GM19043 (cell line): ENCODE measurements at regions not wholly inside any gene's neighbourhood (a gene's known extent, or its start where the extent isn't known, plus 50 kb on each side); places are given as distances from the start of the nearest gene placed in this dataset.

Experiments
- ATAC-seq: cut with Tn5 transposase; IDR thresholded peaks from one replicate; pipeline ENCODE4 v1.9.1; 2021; ENCODE audit warnings: low read depth; ENCODE audit not compliant: unreplicated experiment

DNA sequence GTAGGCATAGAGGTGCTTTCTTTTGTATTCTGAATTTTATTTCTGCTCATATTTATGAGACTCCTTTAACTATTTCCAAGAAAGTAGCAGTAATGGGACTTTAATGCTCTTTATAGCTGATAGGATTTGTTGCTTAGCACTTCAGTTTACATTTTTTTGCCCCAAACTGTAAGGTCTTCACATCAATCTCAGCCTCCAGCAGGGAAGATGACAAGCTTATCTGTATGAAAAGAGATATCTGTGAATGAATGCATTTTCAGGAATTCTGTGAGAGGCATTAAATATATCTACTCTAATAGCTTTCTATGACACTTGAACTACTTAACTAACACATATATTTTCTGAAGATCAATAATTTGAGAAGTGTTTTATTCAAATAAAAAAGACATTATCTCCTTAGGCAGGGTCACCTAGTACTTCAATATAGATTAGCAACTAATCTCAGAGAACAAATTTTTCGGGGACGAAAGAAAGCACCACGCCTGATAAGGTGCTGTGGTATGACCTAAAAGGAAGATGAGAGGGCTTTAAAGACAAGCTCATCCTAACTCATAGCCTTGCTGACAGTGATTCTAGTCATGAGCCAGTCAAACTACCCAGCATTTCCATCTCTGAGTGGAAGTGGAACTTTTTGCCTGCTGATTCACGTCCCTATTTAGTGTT lies 766.1 kb upstream of the CNTNAP5 start:
- no peak for ATAC-seq

- no peak for ATAC-seq
Measured at GRCh38 chr2:123262856-123263255, 762.2 kb upstream of the CNTNAP5 start.

DNA sequence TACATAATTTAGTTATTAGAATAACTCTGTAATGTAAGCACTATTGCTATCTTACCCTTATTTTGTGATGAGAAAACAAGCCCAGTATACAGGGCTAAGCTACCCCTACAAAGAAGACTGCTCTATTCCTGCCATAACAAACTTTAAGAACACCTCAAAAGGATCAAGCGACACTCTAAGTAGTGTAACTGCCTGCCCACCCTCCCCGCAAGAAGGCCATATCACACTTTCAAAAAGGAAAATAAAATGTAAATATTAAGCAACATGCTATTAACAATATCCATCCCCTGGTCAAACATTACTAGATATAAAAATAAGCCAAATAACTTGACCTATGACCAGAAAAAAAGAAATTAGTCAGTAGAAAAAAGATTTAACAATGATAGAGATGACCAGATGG lies 741.7 kb upstream of the CNTNAP5 start:
- ATAC-seq: no peak

- ATAC-seq: no peak
Measured at GRCh38 chr2:123303731-123304130, 721.4 kb upstream of the CNTNAP5 start.
